PC-3 (cell line): ENCODE measurements at regions not wholly inside any gene's neighbourhood (a gene's known extent, or its start where the extent isn't known, plus 50 kb on each side); places are given as distances from the start of the nearest gene placed in this dataset.

Source experiments
- ATAC-seq: fragments of 200-7000 bp; cut with Tn5 transposase; 2 replicates; pipeline ENCODE4 v1.9.1; 2020; ENCODE audit warnings: mild to moderate bottlenecking, moderate library complexity
- BruUV-seq: library from RNA; stranded (reverse); fragments of 400-500 nt; replicated peaks from 2 replicates; lab custom pipeline; 2021; lab: Mats Ljungman, UMichigan
- CTCF ChIA-PET: fragments of 300-600 bp; sonication (Branson Sonifier 250); formaldehyde crosslinking; loops from one replicate; lab custom pipeline; 2022; ENCODE audit warnings: antibody characterized with exemption; lab: Charles Lee
- POLR2A ChIA-PET: fragments of 300-600 bp; sonication (Branson Sonifier 250); formaldehyde crosslinking; loops from one replicate; lab custom pipeline; 2022; ENCODE audit warnings: antibody characterized with exemption; ENCODE audit not compliant: unreplicated experiment; lab: Charles Lee
- DNase-seq: peaks from one replicate; pipeline ENCODE4 v3.0.0-alpha.2; 2015
- H2AFZ ChIP-seq: fragments of 300-600 bp; sonication (generic); 2 replicates; pipeline ENCODE4 v1.6.0; 2016; ENCODE audit warnings: antibody characterized with exemption, low read length
- H3F3A ChIP-seq: fragments of 300-600 bp; sonication (generic); one replicate; pipeline ENCODE4 v1.6.0; 2017; ENCODE audit warnings: antibody characterized with exemption, low read length, control low read depth, mild to moderate bottlenecking; ENCODE audit not compliant: unreplicated experiment
- H3K27ac ChIP-seq: fragments of 300-600 bp; sonication (generic); 2 replicates; pipeline ENCODE4 v1.5.1; 2016; ENCODE audit warnings: mild to moderate bottlenecking, low read length
- H3K27me3 ChIP-seq: fragments of 300-600 bp; sonication (generic); 2 replicates; pipeline ENCODE4 v1.6.1; 2016; ENCODE audit warnings: low read length, mixed read lengths
- H3K36me3 ChIP-seq: fragments of 300-600 bp; sonication (generic); 2 replicates; pipeline ENCODE4 v1.6.1; 2016; ENCODE audit warnings: low read depth, mixed run types, low read length, mixed read lengths
- H3K4me1 ChIP-seq: fragments of 300-600 bp; sonication (generic); 2 replicates; pipeline ENCODE4 v1.5.1; 2016; ENCODE audit warnings: low read length; ENCODE audit not compliant: insufficient read depth
- H3K4me2 ChIP-seq: fragments of 300-600 bp; sonication (generic); 2 replicates; pipeline ENCODE4 v1.6.0; 2016; ENCODE audit warnings: low read length
- H3K4me3 ChIP-seq: fragments of 300-600 bp; sonication (generic); 2 replicates; pipeline ENCODE4 v1.5.1; 2016; ENCODE audit warnings: mild to moderate bottlenecking, low read length, mixed read lengths
- H3K79me2 ChIP-seq: fragments of 300-600 bp; sonication (generic); 2 replicates; pipeline ENCODE4 v1.6.1; 2017; ENCODE audit warnings: low read length, mixed read lengths
- H3K9ac ChIP-seq: fragments of 300-600 bp; sonication (generic); 2 replicates; pipeline ENCODE4 v1.6.0; 2016; ENCODE audit warnings: mild to moderate bottlenecking, low read length
- H3K9me2 ChIP-seq: fragments of 300-600 bp; sonication (generic); replicated peaks from 2 replicates; pipeline ENCODE4 v1.6.1; 2016; ENCODE audit warnings: mixed run types, low read length, mixed read lengths
- H3K9me3 ChIP-seq: fragments of 300-600 bp; sonication (generic); 2 replicates; pipeline ENCODE4 v1.6.1; 2016; ENCODE audit warnings: low read length, mixed read lengths
- H4K20me1 ChIP-seq: fragments of 300-600 bp; sonication (generic); 2 replicates; pipeline ENCODE4 v1.6.1; 2016; ENCODE audit warnings: low read length, mixed read lengths
- EZH2 ChIP-seq: fragments of 300-600 bp; sonication (generic); IDR thresholded peaks from one replicate; pipeline ENCODE4 v1.6.1; 2017; ENCODE audit warnings: antibody characterized with exemption, mild to moderate bottlenecking, low read length; ENCODE audit not compliant: unreplicated experiment
- EZH2phosphoT487 ChIP-seq: fragments of 300-600 bp; sonication (generic); IDR thresholded peaks from 2 replicates; pipeline ENCODE4 v1.6.1; 2018; ENCODE audit warnings: mild to moderate bottlenecking, antibody characterized with exemption, low read length, borderline replicate concordance
- intact Hi-C: fragments of 100-400 bp; cut with micrococcal nuclease; formaldehyde crosslinking; loops from 2 replicates; pipeline ENCODE4 v1.9.0; 2023
- TF ChIP-seq, protein P1 (sequence below): fragments of 300-600 bp; sonication (generic); conservative IDR thresholded peaks from 2 replicates; pipeline ENCODE4 v1.5.1; 2017; ENCODE audit warnings: antibody characterized with exemption, low read depth, mild to moderate bottlenecking, low read length

DNA sequence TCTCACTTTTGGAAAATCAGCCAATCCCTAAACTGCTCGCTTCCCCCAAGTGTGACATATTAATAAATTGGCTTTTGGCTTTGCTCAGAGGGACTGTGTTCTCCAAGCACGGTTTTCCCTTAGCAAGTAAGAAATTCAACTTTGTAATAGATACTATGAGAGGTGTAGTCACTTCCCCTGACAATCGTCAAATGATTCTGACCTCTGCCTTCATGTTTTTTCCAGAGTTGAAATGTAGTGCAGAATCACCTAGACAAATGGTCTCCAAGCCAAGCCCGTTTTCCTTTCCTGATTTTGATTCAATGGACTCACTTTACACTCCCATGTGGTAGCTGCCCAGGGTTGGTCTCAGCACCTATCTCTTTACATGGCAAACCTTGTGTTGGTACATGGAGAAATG lies 99.1 kb downstream of the ARL4A start:
- Histone ChIP-seq H3F3A (no peaks in the 10 kb centered on the region), H3K27me3 (no peaks in the 10 kb centered on the region), H3K9ac (no peak overlapping the region), H2AFZ (no peak overlapping the region), H3K4me1 (peaks cover 22% of the 10 kb centered on the region), H3K36me3 (no peaks in the 10 kb centered on the region), H3K9me3 (no peaks in the 10 kb centered on the region), H3K4me2 (no peak overlapping the region), H3K4me3 (no peak overlapping the region), H4K20me1 (no peaks in the 10 kb centered on the region), H3K79me2 (no peaks in the 10 kb centered on the region), H3K27ac (no peak overlapping the region), H3K9me2 (no peaks in the 10 kb centered on the region)
- ATAC-seq, result no peak
- POLR2A ChIA-PET, result no interaction called here
- no peak for TF ChIP-seq EZH2
- TF ChIP-seq EZH2phosphoT487, result no peak
- TF ChIP-seq, protein P1, sequence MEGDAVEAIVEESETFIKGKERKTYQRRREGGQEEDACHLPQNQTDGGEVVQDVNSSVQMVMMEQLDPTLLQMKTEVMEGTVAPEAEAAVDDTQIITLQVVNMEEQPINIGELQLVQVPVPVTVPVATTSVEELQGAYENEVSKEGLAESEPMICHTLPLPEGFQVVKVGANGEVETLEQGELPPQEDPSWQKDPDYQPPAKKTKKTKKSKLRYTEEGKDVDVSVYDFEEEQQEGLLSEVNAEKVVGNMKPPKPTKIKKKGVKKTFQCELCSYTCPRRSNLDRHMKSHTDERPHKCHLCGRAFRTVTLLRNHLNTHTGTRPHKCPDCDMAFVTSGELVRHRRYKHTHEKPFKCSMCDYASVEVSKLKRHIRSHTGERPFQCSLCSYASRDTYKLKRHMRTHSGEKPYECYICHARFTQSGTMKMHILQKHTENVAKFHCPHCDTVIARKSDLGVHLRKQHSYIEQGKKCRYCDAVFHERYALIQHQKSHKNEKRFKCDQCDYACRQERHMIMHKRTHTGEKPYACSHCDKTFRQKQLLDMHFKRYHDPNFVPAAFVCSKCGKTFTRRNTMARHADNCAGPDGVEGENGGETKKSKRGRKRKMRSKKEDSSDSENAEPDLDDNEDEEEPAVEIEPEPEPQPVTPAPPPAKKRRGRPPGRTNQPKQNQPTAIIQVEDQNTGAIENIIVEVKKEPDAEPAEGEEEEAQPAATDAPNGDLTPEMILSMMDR, result no peak
- no TSS peak for BruUV-seq
- CTCF ChIA-PET, result no interaction called here
- intact Hi-C loops, result no loop called here
- no peak for DNase-seq

DNA sequence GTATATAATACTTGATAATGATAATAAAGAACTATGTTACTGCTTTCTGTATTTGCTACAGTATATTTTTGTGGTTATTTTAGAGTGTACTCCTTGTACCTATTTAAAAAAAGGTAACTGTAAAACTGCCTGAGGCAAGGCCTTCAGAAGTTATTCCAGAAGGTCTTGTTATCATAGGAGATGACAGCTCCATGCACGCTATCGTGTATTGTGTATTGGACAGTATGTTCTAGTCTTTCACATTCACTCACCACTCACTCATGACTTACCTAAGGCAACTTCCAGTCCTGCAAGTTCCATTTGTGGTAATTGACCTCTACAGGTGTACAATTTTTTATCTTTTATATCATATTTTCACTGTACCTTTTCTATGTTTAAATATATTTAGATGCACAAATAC lies 100.7 kb downstream of the ARL4A start:
- no peak overlapping the region for H3K4me3 ChIP-seq
- no TSS peak for BruUV-seq
- H4K20me1 ChIP-seq, result no peaks in the 10 kb centered on the region
- no peak overlapping the region for H2AFZ ChIP-seq
- H3K9ac ChIP-seq, result no peak overlapping the region
- TF ChIP-seq, protein P1, result no peak
- H3K9me2 ChIP-seq, result no peaks in the 10 kb centered on the region
- H3F3A ChIP-seq, result no peaks in the 10 kb centered on the region
- DNase-seq (no peak), ATAC-seq (no peak)
- no peaks in the 10 kb centered on the region for H3K9me3 ChIP-seq
- H3K4me2 ChIP-seq, result no peak overlapping the region
- no peaks in the 10 kb centered on the region for H3K36me3 ChIP-seq
- H3K27ac ChIP-seq, result no peak overlapping the region
- H3K4me1 ChIP-seq, result peaks cover 21% of the 10 kb centered on the region
- H3K27me3 ChIP-seq, result no peaks in the 10 kb centered on the region
- ChIA-PET POLR2A (no interaction called here), CTCF (no interaction called here)
- intact Hi-C loops, result no loop called here
- no peaks in the 10 kb centered on the region for H3K79me2 ChIP-seq

DNA sequence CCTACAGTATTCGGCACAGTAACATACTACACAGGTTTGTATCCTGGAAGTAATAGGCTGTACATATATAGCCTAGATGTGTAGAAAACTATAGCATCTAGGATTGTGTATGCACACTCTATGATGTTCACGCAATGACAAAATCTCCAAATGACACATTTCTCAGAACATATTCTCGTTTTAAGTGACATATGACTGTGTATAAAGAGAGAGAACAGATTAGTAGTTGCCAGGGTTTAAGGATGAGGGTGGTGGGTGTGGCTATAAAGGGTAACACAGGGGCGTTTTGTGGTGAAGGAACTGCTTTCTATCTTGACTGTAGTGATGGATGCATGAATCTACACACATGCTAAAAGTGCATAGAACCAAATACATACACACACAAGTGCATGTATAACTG lies 101.2 kb downstream of the ARL4A start:
- Histone ChIP-seq H3K4me3 (no peak overlapping the region), H3K9me3 (no peaks in the 10 kb centered on the region), H3K79me2 (no peaks in the 10 kb centered on the region), H3K36me3 (no peaks in the 10 kb centered on the region), H3K9me2 (no peaks in the 10 kb centered on the region), H3K4me2 (no peak overlapping the region), H3K27me3 (no peaks in the 10 kb centered on the region), H4K20me1 (no peaks in the 10 kb centered on the region), H3K4me1 (peaks cover 17% of the 10 kb centered on the region), H3F3A (no peaks in the 10 kb centered on the region), H3K9ac (no peak overlapping the region), H2AFZ (no peak overlapping the region), H3K27ac (no peak overlapping the region)
- DNase-seq, result no peak
- ATAC-seq, result no peak
- TF ChIP-seq, protein P1, result no peak
- no peak for TF ChIP-seq EZH2phosphoT487
- TF ChIP-seq EZH2, result no peak
- ChIA-PET CTCF (no interaction called here), POLR2A (no interaction called here)
- BruUV-seq, result no TSS peak
- intact Hi-C loops, result no loop called here
